Cardiac fibroblast (primary cell): ENCODE measurements at regions not wholly inside any gene's neighbourhood (a gene's known extent, or its start where the extent isn't known, plus 50 kb on each side); places are given as distances from the start of the nearest gene placed in this dataset.

Experiments
- DNase-seq, 2 donors: peaks; one replicate each; pipeline versions ENCODE4 v3.0.0 to v3.0.0-alpha.2; 2010; ENCODE audit warnings: low read depth in 2 of 2
- H3K4me3 ChIP-seq, 2 donors: replicated peaks in 1 of 2; 1 replicate in 1 of 2; 2 replicates in 1 of 2; pipeline ENCODE4 v1.5.1; 2011; ENCODE audit warnings: low read depth in 2 of 2, low read length in 2 of 2, mild to moderate bottlenecking in 2 of 2, moderate library complexity in 1 of 2
- TF ChIP-seq, protein P1 (sequence below): IDR thresholded peaks from one replicate; pipeline ENCODE4 v1.5.1; 2011; ENCODE audit warnings: low read depth, mild to moderate bottlenecking, low read length, inconsistent platforms

DNA sequence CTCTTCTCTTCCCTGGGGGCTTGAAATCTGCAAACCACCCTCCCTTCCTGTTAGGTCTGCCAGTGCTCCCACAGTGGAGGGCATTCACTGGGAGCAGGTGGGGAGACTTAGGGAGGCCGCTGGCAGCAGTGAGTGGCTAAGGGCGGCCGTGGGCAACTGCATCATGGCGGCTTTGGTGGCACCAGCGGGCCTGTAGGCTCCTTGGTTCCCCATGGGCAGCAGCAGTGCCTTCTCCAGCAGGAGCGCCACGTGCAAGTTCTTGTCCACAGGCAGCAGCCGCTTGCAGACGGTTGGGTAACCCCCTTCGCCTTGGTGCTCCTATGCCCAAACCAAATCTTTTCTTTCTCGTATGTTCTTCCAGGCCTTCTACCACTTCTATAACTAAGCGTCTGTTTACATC, 158.2 kb downstream of the SREK1 start:
- no peak overlapping the region for H3K4me3 ChIP-seq
- DNase-seq = no peak
- TF ChIP-seq, protein P1, sequence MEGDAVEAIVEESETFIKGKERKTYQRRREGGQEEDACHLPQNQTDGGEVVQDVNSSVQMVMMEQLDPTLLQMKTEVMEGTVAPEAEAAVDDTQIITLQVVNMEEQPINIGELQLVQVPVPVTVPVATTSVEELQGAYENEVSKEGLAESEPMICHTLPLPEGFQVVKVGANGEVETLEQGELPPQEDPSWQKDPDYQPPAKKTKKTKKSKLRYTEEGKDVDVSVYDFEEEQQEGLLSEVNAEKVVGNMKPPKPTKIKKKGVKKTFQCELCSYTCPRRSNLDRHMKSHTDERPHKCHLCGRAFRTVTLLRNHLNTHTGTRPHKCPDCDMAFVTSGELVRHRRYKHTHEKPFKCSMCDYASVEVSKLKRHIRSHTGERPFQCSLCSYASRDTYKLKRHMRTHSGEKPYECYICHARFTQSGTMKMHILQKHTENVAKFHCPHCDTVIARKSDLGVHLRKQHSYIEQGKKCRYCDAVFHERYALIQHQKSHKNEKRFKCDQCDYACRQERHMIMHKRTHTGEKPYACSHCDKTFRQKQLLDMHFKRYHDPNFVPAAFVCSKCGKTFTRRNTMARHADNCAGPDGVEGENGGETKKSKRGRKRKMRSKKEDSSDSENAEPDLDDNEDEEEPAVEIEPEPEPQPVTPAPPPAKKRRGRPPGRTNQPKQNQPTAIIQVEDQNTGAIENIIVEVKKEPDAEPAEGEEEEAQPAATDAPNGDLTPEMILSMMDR = no peak

DNA sequence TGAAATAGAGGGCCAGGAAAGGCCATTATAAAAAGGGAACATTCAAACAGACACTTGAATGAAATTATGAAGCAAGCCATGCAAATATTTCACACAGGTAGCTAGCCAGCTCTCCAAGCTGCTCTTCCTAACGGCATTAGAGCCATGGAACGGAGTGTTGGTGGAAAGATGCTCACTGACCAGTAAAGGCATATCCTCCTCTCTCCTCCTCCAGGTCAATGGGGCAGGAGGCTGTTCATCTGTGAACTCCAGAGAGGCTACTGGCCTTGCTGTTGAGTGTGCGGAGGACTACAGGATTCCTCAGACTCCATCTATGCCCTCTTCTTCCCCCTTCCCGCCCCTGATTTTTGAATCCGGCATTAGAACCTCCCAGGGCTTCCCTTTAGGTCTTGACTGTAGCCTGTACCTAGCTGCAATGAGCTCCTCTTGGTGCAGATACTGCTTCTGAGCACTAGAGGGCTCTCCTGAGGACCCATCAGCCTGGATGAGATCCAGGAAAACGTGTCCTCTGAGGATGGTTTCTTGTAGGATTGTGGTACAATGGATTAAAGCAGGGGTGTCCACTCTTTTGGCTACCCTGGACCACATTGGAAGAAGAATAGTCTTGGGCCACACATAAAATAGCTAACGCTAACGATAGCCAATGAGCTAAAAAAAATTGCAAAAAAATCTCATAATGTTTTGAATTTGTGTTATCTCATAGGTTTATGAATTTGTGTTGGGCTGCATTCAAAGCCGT, 162.2 kb downstream of the SREK1 start:
- DNase-seq = peak; percentile 78 to 84
- TF ChIP-seq, protein P1 = peak; percentile 96
- H3K4me3 ChIP-seq = no peak overlapping the region

DNA sequence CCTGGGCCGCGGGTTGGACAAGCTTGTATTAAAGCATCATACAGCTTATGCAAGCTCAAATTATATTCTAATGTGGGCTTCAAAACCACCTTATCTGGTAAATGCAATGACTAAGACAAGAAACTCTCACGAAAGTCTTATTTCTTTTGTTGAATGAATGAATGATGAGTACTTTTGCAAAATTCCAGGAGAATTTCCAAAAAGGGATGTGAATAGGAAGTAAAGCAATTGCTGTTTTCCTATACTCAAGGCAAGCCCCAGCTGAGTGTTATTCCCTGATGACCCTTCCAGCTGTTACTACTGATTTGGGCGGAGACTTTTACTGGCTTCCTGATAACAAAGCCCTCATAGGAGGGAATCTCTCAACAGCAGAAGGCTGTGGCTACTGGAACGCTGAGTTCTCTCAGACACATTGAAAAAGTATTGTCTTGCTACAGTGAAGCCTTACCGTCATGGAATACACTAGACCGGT, 162.8 kb downstream of the SREK1 start:
- peak; percentile 43 to 68 for DNase-seq
- H3K4me3 ChIP-seq = no peak overlapping the region
- TF ChIP-seq, protein P1 = no peak

DNA sequence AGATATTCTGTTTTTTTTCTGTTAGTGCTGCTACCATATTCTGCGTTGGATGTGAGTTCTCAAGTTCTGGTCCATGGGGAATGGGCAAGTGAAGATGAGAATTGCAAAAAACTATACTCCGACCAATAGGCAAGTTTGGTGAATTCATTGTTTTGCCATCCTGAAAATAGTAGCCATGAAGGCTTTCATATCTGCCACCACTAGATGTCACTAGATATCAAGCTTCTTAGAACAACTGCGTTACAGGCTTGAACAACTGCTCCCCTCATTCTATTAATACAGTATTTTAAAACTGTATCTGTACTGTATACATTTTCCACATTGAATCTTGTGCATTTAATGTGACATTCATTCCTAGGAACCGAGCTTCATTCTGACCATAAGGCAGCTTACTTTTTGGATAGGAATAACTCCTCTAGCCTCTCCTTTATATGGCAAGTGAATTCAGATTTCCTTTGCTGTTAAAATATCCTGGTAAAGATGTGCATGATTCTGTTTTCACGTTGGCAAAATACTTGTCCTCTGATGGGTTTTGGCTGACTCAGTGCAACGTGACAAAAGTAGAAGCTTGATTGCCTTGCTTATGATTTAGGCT, 163.6 kb downstream of the SREK1 start:
- TF ChIP-seq, protein P1 = peak; percentile 85
- peak; percentile 84 to 86 for DNase-seq

DNA sequence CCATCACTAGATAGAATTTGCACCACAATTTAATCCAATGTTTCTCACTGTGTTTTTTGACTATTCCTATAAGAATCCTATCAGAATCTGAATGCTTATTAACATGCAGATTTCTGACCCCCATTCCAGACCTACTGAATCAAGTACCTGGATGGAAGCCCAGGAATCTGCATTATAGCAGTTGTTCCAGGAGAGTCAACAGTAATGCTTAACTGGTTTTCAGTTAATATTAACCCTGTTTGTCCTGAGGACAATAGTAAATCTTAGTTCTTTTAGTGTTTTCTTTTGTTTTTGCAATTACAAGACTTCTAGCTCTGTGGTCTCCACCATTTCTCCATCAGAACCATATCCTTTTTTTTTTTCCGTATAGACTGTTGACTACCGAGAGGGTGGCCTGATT, 168.2 kb downstream of the SREK1 start:
- DNase-seq = no peak
- TF ChIP-seq, protein P1 = no peak
- no peak overlapping the region for H3K4me3 ChIP-seq

More for the DNA sequence above, 163.6 kb downstream of the SREK1 start:
- no peak overlapping the region for H3K4me3 ChIP-seq

DNA sequence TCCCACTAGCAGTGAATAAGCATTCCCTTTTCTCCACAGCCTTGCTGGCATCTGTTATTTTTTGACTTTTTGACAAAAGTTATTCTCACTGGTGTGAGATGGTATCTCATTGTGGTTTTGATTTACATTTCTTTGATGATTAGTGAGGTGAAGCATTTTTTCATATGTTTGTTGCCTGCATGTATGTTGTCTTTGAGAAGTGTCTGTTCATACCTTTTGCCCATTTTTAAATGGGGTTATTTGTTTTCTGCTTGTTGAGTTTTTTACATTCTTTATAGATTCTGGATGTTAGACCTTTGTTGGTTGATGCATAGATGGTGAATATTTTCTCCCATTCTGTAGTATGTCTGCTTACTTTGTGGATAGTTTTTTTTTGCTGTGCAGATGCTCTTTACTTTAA, 171.7 kb downstream of the SREK1 start:
- TF ChIP-seq, protein P1 = no peak
- no peak for DNase-seq

More for the DNA sequence above, 171.7 kb downstream of the SREK1 start:
- no peak overlapping the region for H3K4me3 ChIP-seq
